ENCODE measurements at regions not wholly inside any gene's neighbourhood (a gene's known extent, or its start where the extent isn't known, plus 50 kb on each side); places are given as distances from the start of the nearest gene placed in this dataset.

GRCh38 chr5:135234666-135235401 is 164.2 kb downstream of the MACROH2A1 start:
- no peak overlapping the region for H3K4me3 ChIP-seq (ENCODE audit: low read length)
- H3K9me2 ChIP-seq (replicated peaks; ENCODE audit: insufficient read depth, low read length): no peaks in the 10 kb centered on the region
- no peaks in the 10 kb centered on the region for H3F3A ChIP-seq (ENCODE audit: insufficient read depth, low read length)
- DNase-seq: no peak
- no peak overlapping the region for H2AFZ ChIP-seq (ENCODE audit: low read length)
- no peak overlapping the region for H3K27ac ChIP-seq (ENCODE audit: low read length)
- H3K79me2 ChIP-seq (ENCODE audit: low read length): no peaks in the 10 kb centered on the region
- no peaks in the 10 kb centered on the region for H3K4me1 ChIP-seq (ENCODE audit: low read length)
- TF ChIP-seq EZH2 (optimal IDR thresholded peaks at IDR 0.05; ENCODE audit: low read depth, low read length): no peak
- no peak for TF ChIP-seq EZH2phosphoT487 (IDR thresholded peaks at IDR 0.05; ENCODE audit: low read length)
- no peak for TF ChIP-seq CTCF (IDR thresholded peaks at IDR 0.05; ENCODE audit: low read length)
- no peak overlapping the region for H3K9ac ChIP-seq (ENCODE audit: low read length)
- no peaks in the 10 kb centered on the region for H4K20me1 ChIP-seq (ENCODE audit: insufficient read depth, low read length)
- no peaks in the 10 kb centered on the region for H3K9me3 ChIP-seq (replicated peaks; ENCODE audit: insufficient read depth, low read length)
- no peaks in the 10 kb centered on the region for H3K27me3 ChIP-seq (replicated peaks; ENCODE audit: insufficient read depth, low read length)
- H3K36me3 ChIP-seq (replicated peaks; ENCODE audit: insufficient read depth, low read length): no peaks in the 10 kb centered on the region
- no peak overlapping the region for H3K4me2 ChIP-seq (ENCODE audit: low read depth, low read length)

GRCh38 chr5:135234242-135234641 is 164.8 kb downstream of the MACROH2A1 start:
- TF ChIP-seq CTCF (IDR thresholded peaks at IDR 0.05; ENCODE audit: low read length) (no peak), EZH2phosphoT487 (IDR thresholded peaks at IDR 0.05; ENCODE audit: low read length) (no peak), EZH2 (optimal IDR thresholded peaks at IDR 0.05; ENCODE audit: low read depth, low read length) (no peak)
- Histone ChIP-seq H3K4me1 (ENCODE audit: low read length) (no peaks in the 10 kb centered on the region), H3K79me2 (ENCODE audit: low read length) (no peaks in the 10 kb centered on the region), H3K4me2 (ENCODE audit: low read depth, low read length) (no peak overlapping the region), H3K9me3 (replicated peaks; ENCODE audit: insufficient read depth, low read length) (no peaks in the 10 kb centered on the region), H3K9me2 (replicated peaks; ENCODE audit: insufficient read depth, low read length) (no peaks in the 10 kb centered on the region), H3K27ac (ENCODE audit: low read length) (no peak overlapping the region), H2AFZ (ENCODE audit: low read length) (no peak overlapping the region), H3K27me3 (replicated peaks; ENCODE audit: insufficient read depth, low read length) (no peaks in the 10 kb centered on the region), H3K4me3 (ENCODE audit: low read length) (no peak overlapping the region), H3F3A (ENCODE audit: insufficient read depth, low read length) (no peaks in the 10 kb centered on the region), H4K20me1 (ENCODE audit: insufficient read depth, low read length) (no peaks in the 10 kb centered on the region), H3K9ac (ENCODE audit: low read length) (no peak overlapping the region), H3K36me3 (replicated peaks; ENCODE audit: insufficient read depth, low read length) (no peaks in the 10 kb centered on the region)
- DNase-seq: no peak

- no peaks in the 10 kb centered on the region for H3K9me2 ChIP-seq (replicated peaks; ENCODE audit: insufficient read depth, low read length)
- no peak for DNase-seq
- H3K4me3 ChIP-seq (ENCODE audit: low read length): no peak overlapping the region
- H3K4me2 ChIP-seq (ENCODE audit: low read depth, low read length): no peak overlapping the region
- no peaks in the 10 kb centered on the region for H3K36me3 ChIP-seq (replicated peaks; ENCODE audit: insufficient read depth, low read length)
- no peaks in the 10 kb centered on the region for H3K79me2 ChIP-seq (ENCODE audit: low read length)
- H3K9me3 ChIP-seq (replicated peaks; ENCODE audit: insufficient read depth, low read length): no peaks in the 10 kb centered on the region
- H3K4me1 ChIP-seq (ENCODE audit: low read length): no peaks in the 10 kb centered on the region
- no peak overlapping the region for H3K27ac ChIP-seq (ENCODE audit: low read length)
- H3K27me3 ChIP-seq (replicated peaks; ENCODE audit: insufficient read depth, low read length): no peaks in the 10 kb centered on the region
- TF ChIP-seq CTCF (IDR thresholded peaks at IDR 0.05; ENCODE audit: low read length) (no peak), EZH2phosphoT487 (IDR thresholded peaks at IDR 0.05; ENCODE audit: low read length) (no peak), EZH2 (optimal IDR thresholded peaks at IDR 0.05; ENCODE audit: low read depth, low read length) (no peak)
- no peak overlapping the region for H3K9ac ChIP-seq (ENCODE audit: low read length)
- H4K20me1 ChIP-seq (ENCODE audit: insufficient read depth, low read length): no peaks in the 10 kb centered on the region
- no peak overlapping the region for H2AFZ ChIP-seq (ENCODE audit: low read length)
- no peaks in the 10 kb centered on the region for H3F3A ChIP-seq (ENCODE audit: insufficient read depth, low read length)
These were observed 165.6 kb downstream of the MACROH2A1 start for GRCh38 chr5:135233477-135233876.
